ENCODE measurements at regions not wholly inside any gene's neighbourhood (a gene's known extent, or its start where the extent isn't known, plus 50 kb on each side); places are given as distances from the start of the nearest gene placed in this dataset.

GRCh38 chr6:22926790-22927354, 357.5 kb downstream of the HDGFL1 start:
- Histone ChIP-seq H3K36me3 (no peaks in the 10 kb centered on the region), H3K9me3 (no peaks in the 10 kb centered on the region), H3K27me3 (no peaks in the 10 kb centered on the region), H3K4me1 (peaks cover 0 to 11% (median 0%) of the 10 kb centered on the region in 4 donors), H3K4me3 (no peak overlapping the region), H3K27ac (no peak overlapping the region)
- TF ChIP-seq EP300 (IDR thresholded peaks at IDR 0.05): no peak
- TF ChIP-seq POLR2A (IDR thresholded peaks at IDR 0.05): no peak
- DNase-seq (ENCODE audit: low spot score in 2 of 2): no peak
- 61 to 86% methylated on average over 2 of the region's 2 CpGs for WGBS, 2 donors

- Histone ChIP-seq H3K9me3 (no peaks in the 10 kb centered on the region), H3K36me3 (no peaks in the 10 kb centered on the region), H3K27me3 (no peaks in the 10 kb centered on the region), H3K27ac (peak overlapping the region in 2 of 4 donors; percentile 54 to 68), H3K4me3 (no peak overlapping the region), H3K4me1 (peaks cover 0 to 11% (median 0%) of the 10 kb centered on the region in 4 donors)
- 42 to 46% methylated on average over 2 of the region's 2 CpGs for WGBS, 2 donors
- TF ChIP-seq EP300 (IDR thresholded peaks at IDR 0.05) (no peak), CTCF (IDR thresholded peaks at IDR 0.05) (no peak), POLR2A (IDR thresholded peaks at IDR 0.05) (no peak)
- DNase-seq (ENCODE audit: low spot score in 2 of 2): no peak
Observed at GRCh38 chr6:22928775-22929174, 359.4 kb downstream of the HDGFL1 start.

GRCh38 chr6:22929311-22929985, 360.1 kb downstream of the HDGFL1 start:
- H3K9me3 ChIP-seq: no peaks in the 10 kb centered on the region
- H3K4me1 ChIP-seq: peaks cover 0 to 11% (median 0%) of the 10 kb centered on the region in 4 donors
- no peak for DNase-seq (ENCODE audit: low spot score in 2 of 2)
- no peaks in the 10 kb centered on the region for H3K27me3 ChIP-seq
- H3K4me3 ChIP-seq: no peak overlapping the region
- no peaks in the 10 kb centered on the region for H3K36me3 ChIP-seq
- peak overlapping the region in 2 of 4 donors; percentile 54 to 68 for H3K27ac ChIP-seq
- 45 to 57% methylated on average over 4 of the region's 4 CpGs for WGBS, 2 donors
- TF ChIP-seq EP300 (IDR thresholded peaks at IDR 0.05) (no peak), CTCF (IDR thresholded peaks at IDR 0.05) (no peak), POLR2A (IDR thresholded peaks at IDR 0.05) (no peak)

GRCh38 chr6:22940581-22941290, 371.4 kb downstream of the HDGFL1 start:
- 77 to 80% methylated on average over 6 of the region's 6 CpGs for WGBS, 2 donors

GRCh38 chr6:22942403-22942802, 373.0 kb downstream of the HDGFL1 start:
- WGBS, 2 donors: 60 to 66% methylated on average over 2 of the region's 2 CpGs
- H3K4me3 ChIP-seq: no peak overlapping the region
- TF ChIP-seq EP300 (IDR thresholded peaks at IDR 0.05): no peak
- TF ChIP-seq CTCF (IDR thresholded peaks at IDR 0.05): no peak
- no peak for TF ChIP-seq POLR2A (IDR thresholded peaks at IDR 0.05)
- peaks cover 0 to 8% (median 0%) of the 10 kb centered on the region in 4 donors for H3K4me1 ChIP-seq
- DNase-seq (ENCODE audit: low spot score in 2 of 2): no peak
- no peaks in the 10 kb centered on the region for H3K27me3 ChIP-seq
- no peak overlapping the region for H3K27ac ChIP-seq
- no peaks in the 10 kb centered on the region for H3K9me3 ChIP-seq
- H3K36me3 ChIP-seq: no peaks in the 10 kb centered on the region

More at GRCh38 chr6:22940581-22941290, 371.4 kb downstream of the HDGFL1 start:
- no peak overlapping the region for H3K4me3 ChIP-seq
- H3K36me3 ChIP-seq: no peaks in the 10 kb centered on the region
- TF ChIP-seq POLR2A (IDR thresholded peaks at IDR 0.05) (no peak), EP300 (IDR thresholded peaks at IDR 0.05) (no peak)
- peaks cover 0 to 8% (median 0%) of the 10 kb centered on the region in 4 donors for H3K4me1 ChIP-seq
- H3K27ac ChIP-seq: no peak overlapping the region
- DNase-seq (ENCODE audit: low spot score in 2 of 2): no peak
- H3K27me3 ChIP-seq: no peaks in the 10 kb centered on the region
- no peaks in the 10 kb centered on the region for H3K9me3 ChIP-seq

- no peaks in the 10 kb centered on the region for H3K36me3 ChIP-seq
- no peak for DNase-seq (ENCODE audit: low spot score in 2 of 2)
- no peak overlapping the region for H3K27ac ChIP-seq
- H3K4me1 ChIP-seq: peaks cover 0 to 8% (median 0%) of the 10 kb centered on the region in 4 donors
- no peaks in the 10 kb centered on the region for H3K27me3 ChIP-seq
- no peak overlapping the region for H3K4me3 ChIP-seq
- no peaks in the 10 kb centered on the region for H3K9me3 ChIP-seq
- TF ChIP-seq POLR2A (IDR thresholded peaks at IDR 0.05) (no peak), CTCF (IDR thresholded peaks at IDR 0.05) (no peak), EP300 (IDR thresholded peaks at IDR 0.05) (no peak)
- WGBS, 2 donors: 55 to 60% methylated on average over 2 of the region's 2 CpGs
Observed at GRCh38 chr6:22943327-22943726, 374.0 kb downstream of the HDGFL1 start.

Measured in tibial nerve (tissue), 4 donors.